PFSK-1 (cell line): ENCODE measurements at regions not wholly inside any gene's neighbourhood (a gene's known extent, or its start where the extent isn't known, plus 50 kb on each side); places are given as distances from the start of the nearest gene placed in this dataset.

ENCODE experiments used
- FOXP2 ChIP-seq: optimal IDR thresholded peaks from 2 replicates; pipeline ENCODE3; 2011; ENCODE audit warnings: borderline replicate concordance, control low read depth, inconsistent platforms; ENCODE audit not compliant: insufficient read depth; ENCODE audit errors: extremely low read length, extremely low read depth
- POLR2AphosphoS5 ChIP-seq: IDR thresholded peaks from 2 replicates; pipeline ENCODE4 v1.6.1; 2012; ENCODE audit warnings: low read depth, mild to moderate bottlenecking, control low read depth, low read length, moderate library complexity
- REST ChIP-seq, 2 experiments: IDR thresholded peaks; 2 replicates each; pipeline versions ENCODE4 v1.6.1 to v1.8.0; 2011 to 2012; ENCODE audit warnings: low read depth in 2 of 2, low read length in 2 of 2, control low read depth in 1 of 2, inconsistent platforms in 1 of 2, mild to moderate bottlenecking in 1 of 2, moderate library complexity in 1 of 2; ENCODE audit not compliant: insufficient read depth in 1 of 2
- SIN3A ChIP-seq: IDR thresholded peaks from 2 replicates; pipeline ENCODE4 v1.6.1; 2012; ENCODE audit warnings: mild to moderate bottlenecking, low read length, moderate library complexity, borderline replicate concordance; ENCODE audit not compliant: insufficient read depth
- TAF1 ChIP-seq: IDR thresholded peaks from 2 replicates; pipeline ENCODE4 v1.6.1; 2012; ENCODE audit warnings: low read length, control low read depth, borderline replicate concordance; ENCODE audit not compliant: insufficient read depth

- no peak for TF ChIP-seq REST (IDR thresholded peaks at IDR 0.05; ENCODE audit: insufficient read depth in 1 of 2, low read depth in 2 of 2, low read length in 2 of 2)
- no peak for TF ChIP-seq FOXP2
- TF ChIP-seq TAF1 = no peak
- TF ChIP-seq SIN3A = no peak
- no peak for TF ChIP-seq POLR2AphosphoS5
These were observed 380.9 kb upstream of the NWD2 start for GRCh38 chr4:36863601-36864000.

GRCh38 chr4:36870121-36870520 is 374.4 kb upstream of the NWD2 start:
- TF ChIP-seq POLR2AphosphoS5 (no peak), REST (IDR thresholded peaks at IDR 0.05; ENCODE audit: insufficient read depth in 1 of 2, low read depth in 2 of 2, low read length in 2 of 2) (no peak), TAF1 (no peak), SIN3A (no peak), FOXP2 (no peak)

GRCh38 chr4:36872679-36873078 is 371.9 kb upstream of the NWD2 start:
- TF ChIP-seq TAF1 = no peak
- TF ChIP-seq REST (IDR thresholded peaks at IDR 0.05; ENCODE audit: insufficient read depth in 1 of 2, low read depth in 2 of 2, low read length in 2 of 2) = no peak
- TF ChIP-seq SIN3A = no peak
- no peak for TF ChIP-seq POLR2AphosphoS5
- no peak for TF ChIP-seq FOXP2

- no peak for TF ChIP-seq POLR2AphosphoS5
- no peak for TF ChIP-seq FOXP2
- TF ChIP-seq REST (IDR thresholded peaks at IDR 0.05; ENCODE audit: insufficient read depth in 1 of 2, low read depth in 2 of 2, low read length in 2 of 2) = no peak
- TF ChIP-seq TAF1 = no peak
- TF ChIP-seq SIN3A = no peak
These were observed 360.4 kb upstream of the NWD2 start for GRCh38 chr4:36884151-36884550.

GRCh38 chr4:36891971-36892370 is 352.6 kb upstream of the NWD2 start:
- TF ChIP-seq REST (IDR thresholded peaks at IDR 0.05; ENCODE audit: insufficient read depth in 1 of 2, low read depth in 2 of 2, low read length in 2 of 2) = no peak
- no peak for TF ChIP-seq SIN3A
- TF ChIP-seq TAF1 = no peak
- TF ChIP-seq FOXP2 = no peak
- no peak for TF ChIP-seq POLR2AphosphoS5
